HUES48 (cell line): ENCODE measurements at regions not wholly inside any gene's neighbourhood (a gene's known extent, or its start where the extent isn't known, plus 50 kb on each side); places are given as distances from the start of the nearest gene placed in this dataset.

Experiments
- H3K27ac ChIP-seq: one replicate; pipeline ENCODE4 v1.7.0; 2013; ENCODE audit warnings: low read depth, low read length, inconsistent platforms
- H3K27me3 ChIP-seq: 2 replicates; pipeline ENCODE4 v1.6.1; 2013; ENCODE audit warnings: mild to moderate bottlenecking, low read length; ENCODE audit not compliant: control insufficient read depth, insufficient read depth
- H3K36me3 ChIP-seq: 2 replicates; pipeline ENCODE4 v1.6.1; 2013; ENCODE audit warnings: low read length; ENCODE audit not compliant: control insufficient read depth, insufficient read depth
- H3K4me1 ChIP-seq: 2 replicates; pipeline ENCODE4 v1.6.1; 2013; ENCODE audit warnings: mild to moderate bottlenecking, low read length; ENCODE audit not compliant: control insufficient read depth, insufficient read depth
- H3K4me3 ChIP-seq: 2 replicates; pipeline ENCODE4 v1.5.1; 2013; ENCODE audit warnings: mild to moderate bottlenecking, low read depth, low read length
- H3K9ac ChIP-seq: 2 replicates; pipeline ENCODE4 v1.6.1; 2013; ENCODE audit warnings: mild to moderate bottlenecking, low read depth, low read length, moderate library complexity
- H3K9me3 ChIP-seq: 2 replicates; pipeline ENCODE4 v1.6.1; 2013; ENCODE audit warnings: low read length; ENCODE audit not compliant: control insufficient read depth, insufficient read depth

- H3K4me3 ChIP-seq = no peak overlapping the region
- H3K9me3 ChIP-seq = no peaks in the 10 kb centered on the region
- H3K9ac ChIP-seq = no peak overlapping the region
- H3K4me1 ChIP-seq = no peaks in the 10 kb centered on the region
- no peaks in the 10 kb centered on the region for H3K36me3 ChIP-seq
- no peak overlapping the region for H3K27ac ChIP-seq
- no peaks in the 10 kb centered on the region for H3K27me3 ChIP-seq
Measured at GRCh38 chr1:115893545-115893944, 52.6 kb upstream of the NHLH2 start.

- H3K9me3 ChIP-seq = no peaks in the 10 kb centered on the region
- no peaks in the 10 kb centered on the region for H3K27me3 ChIP-seq
- H3K9ac ChIP-seq = no peak overlapping the region
- no peaks in the 10 kb centered on the region for H3K4me1 ChIP-seq
- H3K27ac ChIP-seq = no peak overlapping the region
- H3K36me3 ChIP-seq = no peaks in the 10 kb centered on the region
- no peak overlapping the region for H3K4me3 ChIP-seq
Measured at GRCh38 chr1:115898020-115898419, 57.1 kb upstream of the NHLH2 start.

DNA sequence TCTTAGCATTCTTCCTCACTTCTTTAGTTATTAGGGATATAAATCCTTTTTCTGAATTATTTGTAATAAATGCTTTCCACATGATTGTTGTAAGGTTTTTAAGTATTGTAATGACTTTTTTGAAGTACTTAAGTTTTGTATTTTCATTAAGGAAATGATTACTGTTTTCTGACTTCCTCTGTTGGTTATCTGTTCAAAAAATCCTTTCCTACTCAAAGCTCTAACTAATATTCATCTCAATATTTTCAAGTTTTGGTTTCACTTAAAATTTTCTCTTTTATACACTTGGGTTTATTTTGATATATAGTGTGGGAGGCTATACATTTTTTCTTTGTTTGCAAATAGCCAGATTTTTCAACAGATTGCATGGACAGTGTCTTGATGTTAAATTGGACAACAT lies 59.9 kb upstream of the NHLH2 start:
- no peaks in the 10 kb centered on the region for H3K27me3 ChIP-seq
- no peaks in the 10 kb centered on the region for H3K9me3 ChIP-seq
- H3K4me1 ChIP-seq = no peaks in the 10 kb centered on the region
- no peaks in the 10 kb centered on the region for H3K36me3 ChIP-seq
- H3K9ac ChIP-seq = no peak overlapping the region
- no peak overlapping the region for H3K27ac ChIP-seq
- H3K4me3 ChIP-seq = no peak overlapping the region

GRCh38 chr1:115906627-115907026 lies 65.7 kb upstream of the NHLH2 start:
- no peak overlapping the region for H3K27ac ChIP-seq
- H3K9me3 ChIP-seq = no peaks in the 10 kb centered on the region

DNA sequence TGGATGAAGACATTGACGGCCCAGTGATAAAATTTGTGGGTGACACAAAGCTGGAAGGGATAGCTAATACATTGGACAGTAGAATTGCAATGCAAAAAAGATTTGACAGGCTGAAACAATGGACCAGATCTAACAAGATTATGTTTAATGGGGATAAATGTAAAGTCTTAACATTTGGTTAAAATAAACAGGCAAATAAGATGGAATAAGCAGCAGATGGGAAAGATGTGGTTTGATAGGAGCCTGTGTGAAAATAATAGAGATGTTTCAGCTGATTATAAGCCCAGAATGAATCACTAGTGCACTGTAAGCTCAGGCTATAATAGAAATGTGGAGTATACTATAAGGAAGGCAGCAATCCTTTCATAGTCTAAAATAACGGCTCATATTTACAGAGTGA lies 66.2 kb upstream of the NHLH2 start:
- H3K4me1 ChIP-seq = peaks cover 11% of the 10 kb centered on the region; the same call in 1 of the 2 replicates
- H3K27ac ChIP-seq = no peak overlapping the region
- no peaks in the 10 kb centered on the region for H3K36me3 ChIP-seq
- H3K27me3 ChIP-seq = no peaks in the 10 kb centered on the region
- H3K9me3 ChIP-seq = no peaks in the 10 kb centered on the region
- no peak overlapping the region for H3K4me3 ChIP-seq
- H3K9ac ChIP-seq = no peak overlapping the region

More at GRCh38 chr1:115906627-115907026, 65.7 kb upstream of the NHLH2 start:
- Histone ChIP-seq H3K36me3 (no peaks in the 10 kb centered on the region), H3K9ac (no peak overlapping the region), H3K27me3 (no peaks in the 10 kb centered on the region), H3K4me1 (peaks cover 8% of the 10 kb centered on the region; the same call in 1 of the 2 replicates), H3K4me3 (no peak overlapping the region)

GRCh38 chr1:115908565-115909274 lies 67.6 kb upstream of the SLC22A15 start:
- Histone ChIP-seq H3K4me3 (no peak overlapping the region), H3K27ac (no peak overlapping the region), H3K9ac (no peak overlapping the region), H3K36me3 (no peaks in the 10 kb centered on the region), H3K9me3 (no peaks in the 10 kb centered on the region), H3K27me3 (no peaks in the 10 kb centered on the region), H3K4me1 (peaks cover 15% of the 10 kb centered on the region)

DNA sequence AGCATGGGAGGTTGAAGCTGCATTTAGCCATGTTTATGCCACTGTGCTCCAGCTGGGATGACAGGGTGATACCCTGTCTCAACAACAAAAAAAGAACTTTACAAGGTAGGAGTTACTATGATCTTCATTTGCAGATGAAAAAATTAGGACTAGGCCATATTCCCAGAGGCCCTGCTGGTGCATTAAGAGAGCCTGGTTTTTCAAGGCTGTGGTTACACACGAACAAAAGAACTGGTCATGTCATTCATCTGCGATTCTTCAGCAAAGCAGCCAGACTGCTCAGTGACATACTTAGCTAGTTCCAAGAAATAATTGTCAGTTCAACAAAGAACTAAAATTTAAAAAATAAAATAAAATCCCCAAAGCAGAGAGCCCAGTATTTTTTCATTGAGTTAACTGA lies 66.1 kb upstream of the SLC22A15 start:
- H3K27ac ChIP-seq = no peak overlapping the region
- H3K9me3 ChIP-seq = no peaks in the 10 kb centered on the region
- H3K9ac ChIP-seq = no peak overlapping the region
- H3K36me3 ChIP-seq = no peaks in the 10 kb centered on the region
- peaks cover 25% of the 10 kb centered on the region for H3K4me1 ChIP-seq
- H3K4me3 ChIP-seq = no peak overlapping the region
- no peaks in the 10 kb centered on the region for H3K27me3 ChIP-seq

- H3K4me1 ChIP-seq = peaks cover 25% of the 10 kb centered on the region
- no peak overlapping the region for H3K27ac ChIP-seq
- no peaks in the 10 kb centered on the region for H3K27me3 ChIP-seq
- no peak overlapping the region for H3K9ac ChIP-seq
- no peaks in the 10 kb centered on the region for H3K36me3 ChIP-seq
- H3K9me3 ChIP-seq = no peaks in the 10 kb centered on the region
- H3K4me3 ChIP-seq = no peak overlapping the region
Measured at GRCh38 chr1:115911294-115911693, 65.0 kb upstream of the SLC22A15 start.

GRCh38 chr1:115912116-115912515 lies 64.2 kb upstream of the SLC22A15 start:
- Histone ChIP-seq H3K27me3 (no peaks in the 10 kb centered on the region), H3K4me1 (peaks cover 25% of the 10 kb centered on the region), H3K27ac (peak overlapping the region; percentile 51), H3K36me3 (no peaks in the 10 kb centered on the region), H3K9ac (no peak overlapping the region), H3K9me3 (no peaks in the 10 kb centered on the region), H3K4me3 (no peak overlapping the region)

DNA sequence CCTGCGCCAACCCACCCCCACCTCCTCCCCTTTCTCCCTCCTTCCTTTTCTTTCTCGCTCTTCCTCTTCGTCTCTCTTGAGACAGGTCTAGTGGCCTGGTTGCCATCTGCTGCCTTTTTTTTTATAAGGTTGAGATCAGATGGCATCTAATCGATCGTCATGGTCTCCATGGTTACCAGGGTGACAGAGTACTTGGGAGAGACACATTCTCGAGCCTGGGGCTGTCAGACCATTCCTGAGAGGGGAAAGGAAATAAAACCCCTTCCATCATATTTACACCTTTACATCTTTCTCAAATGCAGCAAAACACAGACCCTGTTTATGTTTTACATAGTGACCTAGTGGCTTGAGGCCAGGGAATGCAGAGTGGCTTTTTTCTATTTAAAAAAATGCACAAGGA lies 53.5 kb upstream of the SLC22A15 start:
- Histone ChIP-seq H3K27ac (no peak overlapping the region), H3K4me1 (peaks cover 27% of the 10 kb centered on the region), H3K4me3 (no peak overlapping the region), H3K9ac (no peak overlapping the region), H3K36me3 (no peaks in the 10 kb centered on the region), H3K27me3 (no peaks in the 10 kb centered on the region), H3K9me3 (no peaks in the 10 kb centered on the region)

- Histone ChIP-seq H3K4me3 (peak overlapping the region; percentile 15; the same call in 1 of the 2 replicates), H3K9me3 (no peaks in the 10 kb centered on the region), H3K9ac (no peak overlapping the region; the same call in 1 of the 2 replicates), H3K27ac (peak overlapping the region; percentile 96), H3K27me3 (no peaks in the 10 kb centered on the region), H3K4me1 (peaks cover 34% of the 10 kb centered on the region), H3K36me3 (no peaks in the 10 kb centered on the region)
Measured at GRCh38 chr1:115924770-115925169, 51.5 kb upstream of the SLC22A15 start.
